Stimulated activated CD8-positive, alpha-beta memory T cell treated with anti-CD3 and anti-CD28 coated beads, Interleukin-12 subunit alpha, Interleukin-12 subunit beta, amount 100 ng/mL, for 24 hours (primary cell): ENCODE measurements at regions not wholly inside any gene's neighbourhood (a gene's known extent, or its start where the extent isn't known, plus 50 kb on each side); places are given as distances from the start of the nearest gene placed in this dataset.
"Not testable (repeated sequence)": the region's sequence is repeated elsewhere in the genome, so short reads cannot be mapped to it uniquely, and the experiment has no call there.

Experiments used
- DNase-seq: peaks from one replicate; pipeline ENCODE4 v3.0.0-alpha.2; 2020; ENCODE audit errors: extremely low read depth

DNA sequence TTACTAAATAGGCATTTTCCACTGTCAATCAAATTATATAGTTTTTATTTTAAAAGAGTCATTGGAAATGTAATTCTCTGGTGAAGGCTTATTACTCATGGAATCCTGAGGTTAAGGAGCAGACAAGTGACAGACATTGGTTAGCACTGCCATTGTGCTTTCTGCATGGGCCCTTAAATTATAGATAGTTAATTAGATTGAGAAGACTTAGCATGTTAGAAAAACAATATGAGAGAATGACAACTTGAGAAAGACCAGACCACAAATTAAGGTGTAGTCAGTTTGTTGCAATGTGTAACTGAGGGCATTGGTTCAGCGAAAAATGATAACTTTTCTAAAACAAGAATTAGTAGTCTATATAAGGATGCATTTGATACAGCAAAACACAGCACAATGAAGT lies 195.5 kb downstream of the SLITRK6 start:
- DNase-seq: no peak

DNA sequence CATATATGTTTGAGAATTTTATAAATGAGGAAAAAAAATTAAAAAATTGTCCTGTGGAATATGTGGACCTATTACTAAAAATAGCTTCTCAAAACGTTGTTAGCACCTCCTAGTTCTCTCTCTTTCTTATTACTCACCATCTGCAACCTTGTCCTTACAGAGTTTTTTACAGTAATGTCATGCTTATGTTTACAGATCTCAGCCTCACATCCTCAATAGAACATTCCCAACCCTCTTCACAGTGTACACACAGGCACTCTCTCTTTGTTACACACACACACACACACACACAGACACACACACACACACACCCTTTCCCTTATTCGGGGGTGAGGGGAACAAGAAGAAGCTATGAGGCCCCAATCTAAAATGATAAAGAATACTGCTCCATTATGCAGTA lies 197.7 kb downstream of the SLITRK6 start:
- no peak for DNase-seq

DNA sequence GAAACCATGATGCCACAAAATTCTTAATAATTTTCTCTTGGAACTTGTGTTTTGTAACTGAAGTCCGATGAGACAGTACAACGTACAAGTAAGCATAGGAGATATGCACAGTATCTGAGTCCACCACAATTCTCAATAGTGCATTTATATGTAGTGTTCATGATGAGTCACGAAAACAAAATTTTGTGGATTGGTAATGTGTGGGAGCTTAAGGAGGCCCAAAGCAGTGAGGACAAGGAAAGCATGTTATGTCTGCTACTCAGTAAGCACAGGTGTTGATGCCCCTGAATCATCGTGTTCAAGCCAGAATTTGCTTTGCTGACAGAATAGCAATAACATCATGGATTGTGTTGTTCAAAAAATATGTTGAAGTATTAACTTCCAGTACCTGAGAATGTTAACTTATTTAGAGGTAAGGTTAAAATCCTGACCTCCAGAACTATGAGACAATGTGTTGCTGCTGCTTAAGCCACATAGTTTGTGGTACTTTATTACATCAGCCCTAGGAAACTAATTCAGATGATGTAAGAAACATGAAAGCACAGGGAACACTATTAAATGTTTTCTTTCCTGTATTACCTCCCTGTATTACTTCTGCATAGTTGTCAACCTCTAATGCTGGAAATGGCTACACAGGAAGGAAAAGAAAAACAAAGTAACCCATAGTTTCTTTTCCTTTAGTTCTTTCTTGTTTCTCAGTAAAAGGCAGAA lies 201.3 kb downstream of the SLITRK6 start:
- DNase-seq: no peak

DNA sequence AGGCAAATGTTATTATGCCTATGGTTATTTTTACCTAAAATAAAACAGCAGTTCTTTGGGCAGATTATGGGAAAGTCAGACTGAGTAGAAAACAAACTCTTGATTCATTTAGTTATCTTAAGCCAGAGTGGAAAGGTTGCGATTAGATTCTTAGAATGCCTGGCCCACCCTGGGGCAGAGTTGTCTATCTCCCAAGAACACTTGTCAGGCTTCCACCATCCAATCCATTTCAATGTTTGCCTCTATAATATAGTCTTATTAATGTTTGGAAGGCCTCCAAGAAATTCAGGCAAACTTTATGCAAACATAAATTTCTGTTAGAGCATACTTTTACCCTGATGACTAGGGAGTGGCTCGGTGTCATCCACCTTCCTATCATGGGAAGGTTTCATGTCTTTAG lies 207.0 kb downstream of the SLITRK6 start:
- no peak for DNase-seq

DNA sequence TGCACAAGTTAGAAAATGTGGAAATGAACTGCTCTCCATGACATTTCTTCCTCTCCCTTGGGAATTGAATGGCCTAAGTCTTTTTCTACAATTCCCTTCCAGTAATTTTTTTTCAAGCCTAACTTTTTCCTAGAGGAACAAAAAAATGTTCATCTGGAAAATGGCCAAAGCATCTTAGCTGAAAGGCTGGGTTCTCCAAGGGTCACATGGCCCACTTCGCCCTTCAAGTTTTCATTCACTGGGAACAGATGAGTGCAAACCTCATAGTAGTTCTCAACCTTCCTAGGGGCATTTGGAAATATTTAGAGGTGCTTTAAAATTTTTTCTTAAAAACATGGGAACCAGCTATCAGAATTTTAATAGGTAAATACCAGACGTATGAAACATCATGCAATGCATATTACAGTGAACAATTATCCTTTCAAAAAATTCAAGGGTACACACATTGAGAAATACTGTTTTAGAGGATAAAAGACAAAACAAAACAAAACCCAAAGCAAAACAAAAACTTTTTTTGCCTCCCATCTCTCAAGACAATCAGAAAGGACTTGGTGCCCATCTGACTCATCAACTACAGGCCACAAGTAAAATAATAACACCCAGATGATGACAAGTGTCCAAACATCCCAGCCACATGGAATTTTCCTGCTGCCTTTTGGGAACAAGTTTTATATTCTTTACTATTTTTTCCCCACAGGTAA lies 208.8 kb downstream of the SLITRK6 start:
- DNase-seq: no peak

DNA sequence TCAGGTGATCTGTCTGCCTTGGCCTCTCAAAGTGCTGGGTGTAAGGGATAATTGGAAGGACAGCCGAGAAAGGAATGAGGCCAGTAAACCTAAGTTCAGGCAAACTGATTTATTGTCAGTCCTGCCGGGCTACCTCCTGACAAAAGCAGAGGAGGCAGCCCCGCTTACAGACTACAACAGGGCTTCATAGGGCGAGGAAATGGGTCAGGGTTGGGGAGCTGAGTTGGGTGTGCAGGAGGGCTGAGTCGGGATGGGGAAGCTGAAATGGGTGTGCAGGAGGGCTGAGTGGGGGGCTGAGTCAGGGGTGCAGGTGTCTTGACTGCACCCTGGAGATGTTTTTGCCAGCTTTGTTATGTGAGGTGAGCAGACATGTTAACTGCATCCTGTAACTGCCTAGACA lies 210.2 kb downstream of the SLITRK6 start:
- no peak for DNase-seq

DNA sequence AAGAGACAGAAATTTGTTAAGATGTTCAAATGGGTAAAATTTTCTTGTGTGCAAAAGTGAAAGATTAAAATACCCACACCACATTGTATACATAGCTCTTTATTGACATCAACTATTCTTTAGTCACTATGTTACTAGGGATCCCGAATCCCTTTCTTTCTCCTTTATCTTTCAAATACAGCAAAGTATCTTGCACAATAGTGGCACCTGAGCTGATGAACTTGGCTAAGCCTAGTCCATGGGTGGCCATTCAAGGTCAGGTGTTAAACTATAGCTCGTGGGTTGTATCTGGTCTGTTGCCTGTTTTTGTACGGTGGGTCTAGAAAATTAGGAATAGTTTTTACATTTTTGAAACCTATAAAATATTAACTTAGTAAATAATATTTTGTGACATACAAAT lies 210.9 kb downstream of the SLITRK6 start:
- no peak for DNase-seq

DNA sequence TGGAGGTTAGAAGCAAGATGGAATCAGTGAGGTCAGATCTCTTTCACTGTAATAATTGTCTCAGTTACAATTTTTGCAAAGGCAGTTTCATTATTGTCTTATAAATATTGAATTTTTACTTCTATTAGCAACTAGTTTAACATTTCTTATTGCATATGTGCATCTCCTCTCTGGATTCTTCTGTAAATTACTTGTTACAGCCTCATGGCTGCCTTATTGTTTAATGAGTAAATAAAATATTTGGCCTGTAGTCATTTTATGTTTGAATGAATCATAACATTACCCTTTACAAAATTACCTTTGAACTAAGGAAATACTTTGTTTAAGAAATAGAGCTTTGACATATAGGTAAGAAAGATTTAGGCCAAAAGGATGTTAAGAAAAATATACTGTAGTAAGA lies 212.4 kb downstream of the SLITRK6 start:
- DNase-seq: no peak

DNA sequence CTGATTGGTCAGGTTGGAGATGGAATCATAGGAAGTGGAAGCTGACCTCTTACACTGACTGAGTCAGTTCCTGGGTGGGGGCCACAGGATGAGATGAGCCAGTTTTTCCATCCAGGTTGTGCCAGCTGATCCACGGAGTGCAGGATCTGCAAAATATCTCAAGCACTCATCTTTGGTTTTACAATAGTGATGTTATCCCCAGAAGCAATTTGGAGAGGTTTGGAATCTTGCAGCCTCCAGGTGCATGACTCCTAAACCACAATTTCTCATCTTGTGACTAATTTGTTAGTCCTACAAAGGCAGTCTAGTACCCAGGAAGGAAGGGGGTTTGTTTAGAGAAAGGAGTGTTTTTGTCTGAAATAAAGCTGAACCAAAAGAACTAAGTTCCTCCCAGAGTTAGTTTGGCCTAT lies 212.8 kb downstream of the SLITRK6 start:
- DNase-seq: no peak

DNA sequence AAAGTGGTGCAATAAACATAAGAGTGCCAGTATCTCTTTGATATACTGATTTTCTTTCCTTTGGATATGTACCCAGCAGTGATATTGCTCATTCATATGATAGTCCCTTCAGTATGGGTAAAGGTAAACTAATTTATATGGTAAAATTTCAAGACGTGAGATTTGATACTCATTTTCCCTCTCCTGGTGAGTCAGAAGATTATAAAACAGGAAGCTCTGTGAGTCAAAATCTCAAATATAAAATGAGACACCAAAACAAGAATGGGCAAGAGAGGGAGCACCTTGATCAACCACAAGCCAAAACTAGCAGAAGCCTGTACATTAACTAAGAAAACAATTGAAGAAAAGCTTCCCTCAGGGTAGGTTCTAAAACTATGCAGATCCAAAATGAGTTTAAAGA lies 216.3 kb downstream of the SLITRK6 start:
- no peak for DNase-seq

DNA sequence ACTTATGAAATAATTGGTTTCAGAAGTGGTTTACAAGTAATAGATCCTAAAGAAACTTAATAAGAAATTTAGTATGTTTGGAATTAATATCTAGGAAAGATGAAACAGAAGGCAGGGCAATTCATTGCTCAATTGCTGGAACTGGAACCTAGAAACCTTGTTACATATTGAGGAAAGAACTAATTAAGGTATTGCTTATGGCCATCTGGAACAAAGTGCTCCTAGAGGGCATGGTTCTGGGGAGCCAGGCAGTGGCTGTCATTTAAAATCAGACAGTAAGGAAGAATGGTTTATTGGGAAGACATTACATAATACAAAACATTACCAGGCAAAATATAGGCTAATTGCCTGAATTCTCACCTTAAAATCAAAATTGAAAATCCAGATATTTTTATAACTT lies 224.1 kb downstream of the SLITRK6 start:
- no peak for DNase-seq

DNA sequence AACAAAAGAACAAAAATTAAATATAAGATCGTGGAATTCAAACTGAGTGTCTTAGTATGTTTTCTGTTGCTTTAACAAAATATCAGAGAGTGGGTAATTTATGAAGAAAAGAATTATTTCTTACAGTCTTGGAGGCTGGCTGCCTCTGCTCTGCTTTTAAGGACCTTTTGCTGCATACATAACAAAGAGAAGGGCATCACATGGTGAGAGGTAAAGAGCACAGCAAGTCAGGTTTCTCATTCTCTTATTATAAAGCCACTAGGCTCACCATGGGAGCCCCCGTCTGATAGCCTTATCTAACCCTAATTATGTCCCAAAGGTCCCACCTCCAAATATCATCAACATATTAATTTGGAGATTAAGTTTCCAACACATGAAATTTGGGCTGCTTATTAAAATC lies 231.3 kb downstream of the SLITRK6 start:
- no peak for DNase-seq

DNA sequence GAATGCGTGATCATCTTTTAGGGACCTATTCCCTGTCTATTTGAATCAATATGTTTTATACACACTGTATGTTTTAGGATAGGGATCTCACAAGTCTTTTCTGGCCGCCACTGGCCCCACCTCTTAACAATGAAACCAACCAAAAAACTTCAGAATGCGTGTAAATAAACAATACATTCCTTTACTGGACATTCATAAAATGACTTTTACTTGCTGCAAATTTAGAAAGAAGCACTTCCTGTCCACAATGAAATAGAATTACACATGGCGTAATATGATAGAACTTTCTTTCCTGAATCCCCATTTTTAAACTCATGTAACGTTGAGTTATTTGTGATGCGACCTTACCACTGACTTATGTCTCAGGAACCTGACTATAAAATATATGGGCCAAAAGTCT lies 233.6 kb downstream of the SLITRK6 start:
- DNase-seq: no peak

DNA sequence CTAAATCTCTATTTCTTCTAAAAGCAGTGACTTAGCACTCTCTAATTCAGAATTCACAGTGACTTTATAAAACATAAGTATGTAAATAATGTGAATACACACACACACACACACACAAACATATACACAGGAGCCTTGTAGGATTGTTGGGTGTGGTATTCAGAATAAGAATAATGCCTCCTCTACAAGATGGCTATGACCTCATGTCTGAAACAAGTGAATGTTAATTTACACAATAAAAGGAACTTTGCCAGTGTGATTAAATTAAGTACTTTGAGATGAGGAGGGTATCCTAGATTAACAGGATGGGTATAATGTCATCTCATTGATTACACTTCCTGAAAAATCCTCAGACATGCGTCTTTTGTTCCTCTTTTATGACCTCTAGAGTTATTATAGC lies 234.6 kb downstream of the SLITRK6 start:
- DNase-seq: no peak

DNA sequence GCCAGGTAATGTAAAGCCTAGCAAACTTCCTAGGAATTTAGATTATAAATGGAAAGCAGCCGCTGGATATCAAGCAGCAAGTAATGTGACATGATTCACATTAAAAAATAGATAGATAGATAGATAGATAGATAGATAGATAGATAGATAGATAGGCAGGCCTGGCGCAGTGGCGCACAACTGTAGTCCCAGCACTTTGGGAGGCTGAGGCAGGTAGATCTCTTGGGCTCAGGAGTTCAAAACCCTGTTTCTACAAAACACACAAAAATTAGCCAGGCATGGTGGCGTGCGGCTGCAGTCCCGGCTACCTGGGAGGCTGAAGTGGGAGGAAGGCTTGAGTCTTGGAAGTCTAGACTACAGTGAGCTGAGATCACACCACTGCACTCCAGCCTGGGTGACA lies 236.9 kb downstream of the SLITRK6 start:
- DNase-seq: no peak

DNA sequence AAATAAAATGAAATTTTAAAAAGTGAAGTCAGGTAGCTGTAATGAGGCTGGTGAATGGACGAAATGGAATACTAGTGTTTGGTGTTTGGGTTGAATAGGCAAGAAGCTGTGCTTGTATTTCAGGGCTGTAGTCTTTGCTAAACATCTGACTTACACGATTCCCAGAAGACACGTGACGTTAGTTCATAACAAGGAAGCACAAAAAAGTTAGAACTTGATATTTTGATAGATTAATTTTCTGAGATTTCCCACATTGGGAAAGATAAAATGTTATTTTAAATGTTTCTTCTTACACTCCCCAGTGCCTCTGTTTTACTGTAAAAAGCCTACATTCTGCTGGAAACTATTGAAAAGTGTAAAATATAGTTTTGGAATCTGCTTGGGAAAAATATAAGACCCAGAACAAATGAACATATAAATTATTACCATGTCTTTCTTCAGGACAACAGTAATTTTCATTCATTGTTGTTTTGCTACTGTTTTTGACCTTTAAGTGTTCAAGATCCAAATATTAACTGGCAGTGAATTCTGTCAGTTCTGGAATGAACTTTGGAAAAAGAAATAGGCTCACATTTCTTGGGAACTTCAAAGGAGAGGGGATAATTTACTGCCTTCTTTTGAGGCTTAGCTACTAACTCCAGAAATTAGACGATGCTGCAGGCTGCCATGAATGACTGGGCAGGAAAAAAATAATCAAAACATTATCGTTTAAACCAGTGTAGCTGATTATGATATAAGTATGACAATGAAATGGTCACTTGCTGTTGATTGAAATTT lies 241.3 kb downstream of the SLITRK6 start:
- no peak for DNase-seq

DNA sequence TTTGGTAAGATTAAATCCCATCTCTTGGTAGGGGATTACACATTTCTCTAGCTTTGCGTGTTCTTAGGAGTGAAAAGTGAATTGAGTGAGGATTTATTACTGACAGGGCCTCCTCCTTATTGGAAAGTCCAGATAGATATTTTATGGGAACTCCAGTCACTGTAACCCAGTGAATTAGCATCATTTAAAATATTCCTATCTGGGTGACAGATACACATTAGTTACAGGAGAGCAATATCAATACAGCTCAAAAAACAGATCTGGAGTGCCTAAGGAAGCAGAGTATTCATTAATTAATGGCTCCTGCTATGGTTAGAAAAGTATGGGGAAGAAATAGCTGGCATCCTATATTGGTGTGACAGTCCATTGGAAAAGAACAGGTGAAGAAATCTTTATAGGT lies 248.2 kb downstream of the SLITRK6 start:
- no peak for DNase-seq

DNA sequence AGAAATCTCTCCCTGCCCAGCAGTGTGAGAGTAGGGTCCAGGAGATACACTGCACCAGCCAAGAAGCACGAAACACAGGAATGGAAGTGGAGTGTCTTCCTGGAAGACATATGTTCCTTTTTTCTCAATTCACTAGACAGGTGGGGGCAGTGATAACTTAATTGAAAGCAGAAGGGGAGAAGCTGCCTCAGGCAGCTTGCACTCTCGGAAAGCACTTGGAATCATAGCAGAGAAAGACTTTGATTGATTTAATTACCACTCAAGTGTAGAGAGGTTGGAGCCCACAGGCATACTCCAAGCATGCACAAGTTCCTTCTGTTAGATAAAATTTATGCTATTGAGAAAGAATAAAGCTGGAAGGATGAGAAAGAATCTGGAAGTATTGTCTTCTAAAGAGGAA lies 249.4 kb downstream of the SLITRK6 start:
- DNase-seq: no peak

DNA sequence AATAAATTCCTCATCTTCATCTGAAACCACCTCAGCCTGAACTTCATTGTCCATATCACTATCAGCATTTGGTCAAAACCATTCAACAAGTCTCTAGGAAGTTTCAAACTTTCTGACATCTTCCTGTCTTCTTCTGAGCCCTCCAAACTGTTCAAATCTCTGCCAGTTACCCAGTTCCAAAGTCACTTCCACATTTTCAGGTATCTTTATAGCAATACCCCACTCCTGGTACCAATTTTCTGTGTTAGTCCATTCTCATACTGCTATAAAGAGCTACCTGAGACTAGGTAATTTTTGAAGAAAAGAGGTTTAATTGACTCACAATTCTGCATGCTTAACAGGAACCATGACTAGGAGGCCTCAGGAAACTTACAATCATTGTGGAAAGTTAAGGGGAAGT lies 250.4 kb downstream of the SLITRK6 start:
- not testable (repeated sequence) for DNase-seq

DNA sequence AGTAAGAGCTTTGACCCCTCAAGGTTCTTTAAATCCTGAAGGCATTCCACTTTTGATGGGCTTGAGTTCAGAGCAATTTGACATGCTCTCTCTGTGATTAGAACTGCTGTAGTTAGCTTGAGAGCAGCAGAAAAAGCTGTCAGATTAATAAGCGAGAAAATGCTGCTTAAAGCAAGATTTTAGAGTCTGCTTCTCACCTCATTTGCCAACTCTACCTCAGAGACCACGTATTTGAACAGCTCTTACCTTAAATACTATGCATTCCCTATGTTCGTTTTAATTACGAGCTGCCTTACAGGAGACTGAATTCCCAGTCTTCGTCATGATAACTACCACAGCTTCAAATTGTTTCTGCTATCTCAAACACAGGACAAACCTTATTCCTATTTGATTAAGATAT lies 253.4 kb downstream of the SLITRK6 start:
- DNase-seq: no peak

DNA sequence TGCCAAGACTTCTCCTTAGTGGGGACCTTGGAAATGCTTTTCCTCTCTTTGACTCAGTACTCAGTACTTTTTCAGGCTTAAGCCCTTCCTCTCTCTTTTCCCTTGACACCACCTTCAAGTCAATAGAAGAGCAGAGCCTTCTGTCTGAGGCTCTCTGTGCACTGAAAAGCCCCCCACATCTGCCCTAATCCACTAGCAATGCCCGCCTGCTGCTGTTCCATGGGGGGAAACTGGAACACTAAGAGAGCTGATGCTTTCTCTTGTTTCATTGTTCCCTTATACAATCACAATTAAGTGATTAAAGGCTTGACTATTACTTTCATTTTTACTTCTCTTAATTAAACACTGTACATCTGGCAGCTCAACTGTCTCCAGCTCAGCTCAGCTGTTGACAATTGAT lies 254.5 kb downstream of the SLITRK6 start:
- DNase-seq: no peak

DNA sequence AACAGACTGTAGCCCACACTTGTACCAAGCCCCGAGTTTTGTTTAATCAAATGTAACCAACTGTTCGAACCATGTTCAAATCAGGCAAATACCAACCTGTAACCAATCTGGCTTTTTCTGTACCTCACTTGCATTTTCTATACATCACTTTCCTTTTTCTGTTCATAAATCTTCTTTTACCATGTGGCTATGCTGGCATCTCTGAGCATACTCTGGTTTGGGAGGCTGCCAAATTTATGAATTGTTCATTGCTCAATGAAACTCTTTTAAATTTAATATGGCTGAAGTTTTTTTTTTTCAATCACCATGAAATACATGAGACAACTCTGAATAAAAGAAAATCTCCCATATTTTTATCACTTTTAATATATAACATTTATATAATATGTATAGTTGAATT lies 256.1 kb downstream of the SLITRK6 start:
- DNase-seq: no peak

DNA sequence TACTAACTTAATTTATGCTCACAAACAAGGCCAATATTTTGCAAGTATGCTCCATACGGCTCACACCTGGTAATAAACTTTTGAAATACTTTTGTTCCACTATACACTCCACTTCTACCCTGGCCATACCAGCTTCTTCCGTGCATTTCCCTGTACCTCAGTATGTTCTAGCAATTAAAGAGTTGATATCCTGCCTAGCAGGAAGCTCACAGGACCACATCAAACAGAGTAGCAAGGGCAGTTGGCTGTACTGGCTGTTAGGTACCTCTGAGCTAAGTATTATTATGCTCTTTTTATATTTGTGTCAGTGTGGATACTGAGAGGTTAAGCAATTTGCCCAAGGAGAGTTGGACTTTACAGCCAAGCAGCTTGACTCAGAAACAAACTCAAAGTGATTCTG lies 257.7 kb downstream of the SLITRK6 start:
- no peak for DNase-seq
